ENCODE measurements at regions not wholly inside any gene's neighbourhood (a gene's known extent, or its start where the extent isn't known, plus 50 kb on each side); places are given as distances from the start of the nearest gene placed in this dataset.

- Mint-ChIP-seq H3K9me3 (ENCODE audit: unreplicated experiment) (peaks cover 4% of the 10 kb centered on the region), H3K27me3 (ENCODE audit: unreplicated experiment) (peaks cover 5% of the 10 kb centered on the region), H3K4me3 (ENCODE audit: unreplicated experiment) (no peak overlapping the region), H3K36me3 (ENCODE audit: unreplicated experiment) (no peaks in the 10 kb centered on the region), H3K4me1 (ENCODE audit: unreplicated experiment) (peaks cover 34% of the 10 kb centered on the region), H3K27ac (ENCODE audit: unreplicated experiment) (no peak overlapping the region)
- peak; percentile 81 for DNase-seq (ENCODE audit: extremely low spot score, unreplicated experiment)
- TF ChIP-seq, protein P1, sequence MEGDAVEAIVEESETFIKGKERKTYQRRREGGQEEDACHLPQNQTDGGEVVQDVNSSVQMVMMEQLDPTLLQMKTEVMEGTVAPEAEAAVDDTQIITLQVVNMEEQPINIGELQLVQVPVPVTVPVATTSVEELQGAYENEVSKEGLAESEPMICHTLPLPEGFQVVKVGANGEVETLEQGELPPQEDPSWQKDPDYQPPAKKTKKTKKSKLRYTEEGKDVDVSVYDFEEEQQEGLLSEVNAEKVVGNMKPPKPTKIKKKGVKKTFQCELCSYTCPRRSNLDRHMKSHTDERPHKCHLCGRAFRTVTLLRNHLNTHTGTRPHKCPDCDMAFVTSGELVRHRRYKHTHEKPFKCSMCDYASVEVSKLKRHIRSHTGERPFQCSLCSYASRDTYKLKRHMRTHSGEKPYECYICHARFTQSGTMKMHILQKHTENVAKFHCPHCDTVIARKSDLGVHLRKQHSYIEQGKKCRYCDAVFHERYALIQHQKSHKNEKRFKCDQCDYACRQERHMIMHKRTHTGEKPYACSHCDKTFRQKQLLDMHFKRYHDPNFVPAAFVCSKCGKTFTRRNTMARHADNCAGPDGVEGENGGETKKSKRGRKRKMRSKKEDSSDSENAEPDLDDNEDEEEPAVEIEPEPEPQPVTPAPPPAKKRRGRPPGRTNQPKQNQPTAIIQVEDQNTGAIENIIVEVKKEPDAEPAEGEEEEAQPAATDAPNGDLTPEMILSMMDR (IDR thresholded peaks at IDR 0.05): no peak
Observed at GRCh38 chr6:14280766-14281293, 163.3 kb downstream of the CD83 start.

- peak; percentile 1 for DNase-seq (ENCODE audit: extremely low spot score, unreplicated experiment)
- H3K4me1 Mint-ChIP-seq (ENCODE audit: unreplicated experiment): peaks cover 37% of the 10 kb centered on the region
- H3K4me3 Mint-ChIP-seq (ENCODE audit: unreplicated experiment): no peak overlapping the region
- H3K27me3 Mint-ChIP-seq (ENCODE audit: unreplicated experiment): peaks cover 5% of the 10 kb centered on the region
- H3K36me3 Mint-ChIP-seq (ENCODE audit: unreplicated experiment): no peaks in the 10 kb centered on the region
- H3K27ac Mint-ChIP-seq (ENCODE audit: unreplicated experiment): no peak overlapping the region
- TF ChIP-seq, protein P1 (IDR thresholded peaks at IDR 0.05): no peak
- peaks cover 4% of the 10 kb centered on the region for H3K9me3 Mint-ChIP-seq (ENCODE audit: unreplicated experiment)
Observed at GRCh38 chr6:14281811-14282660, 164.5 kb downstream of the CD83 start.

DNA sequence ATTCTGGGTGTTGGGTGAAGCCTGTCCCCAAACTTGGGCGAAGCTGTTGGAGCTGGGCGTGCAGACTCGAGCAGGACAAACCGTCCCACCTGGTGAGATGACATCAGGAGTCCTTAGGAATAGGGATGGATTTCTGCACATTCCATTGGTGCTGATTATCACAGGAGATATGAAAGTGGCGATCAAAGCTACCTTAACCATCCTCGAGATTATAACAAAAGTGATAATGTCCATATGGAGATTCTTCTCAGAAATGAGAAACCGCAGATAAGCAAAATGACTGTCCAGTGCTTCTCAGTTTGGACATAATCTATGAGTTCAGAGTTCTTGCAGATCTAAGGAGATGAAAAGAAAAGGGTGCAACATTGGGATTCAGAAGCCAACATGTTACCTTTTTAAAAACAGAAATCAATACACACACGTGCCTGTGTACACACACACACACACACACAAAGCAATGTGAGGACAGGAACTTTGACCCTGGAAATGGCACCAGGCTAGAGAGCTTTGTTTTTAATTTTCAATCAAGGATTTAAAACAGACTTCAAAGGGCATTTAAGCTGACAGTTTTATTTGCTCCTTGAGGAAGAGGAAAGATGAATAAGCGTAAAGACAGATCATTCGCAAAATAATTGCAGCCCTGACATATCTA, 165.4 kb downstream of the CD83 start:
- Mint-ChIP-seq H3K27ac (ENCODE audit: unreplicated experiment) (no peak overlapping the region), H3K36me3 (ENCODE audit: unreplicated experiment) (peaks cover under 1% of the 10 kb centered on the region), H3K27me3 (ENCODE audit: unreplicated experiment) (peaks cover 5% of the 10 kb centered on the region), H3K4me3 (ENCODE audit: unreplicated experiment) (no peak overlapping the region), H3K9me3 (ENCODE audit: unreplicated experiment) (peaks cover 4% of the 10 kb centered on the region), H3K4me1 (ENCODE audit: unreplicated experiment) (peaks cover 33% of the 10 kb centered on the region)
- DNase-seq (ENCODE audit: extremely low spot score, unreplicated experiment): no peak
- TF ChIP-seq, protein P1 (IDR thresholded peaks at IDR 0.05): no peak

- peaks cover 2% of the 10 kb centered on the region for H3K36me3 Mint-ChIP-seq (ENCODE audit: unreplicated experiment)
- H3K4me1 Mint-ChIP-seq (ENCODE audit: unreplicated experiment): peaks cover 33% of the 10 kb centered on the region
- TF ChIP-seq, protein P1 (IDR thresholded peaks at IDR 0.05): peak; percentile 41
- H3K27ac Mint-ChIP-seq (ENCODE audit: unreplicated experiment): no peak overlapping the region
- peaks cover 4% of the 10 kb centered on the region for H3K9me3 Mint-ChIP-seq (ENCODE audit: unreplicated experiment)
- H3K4me3 Mint-ChIP-seq (ENCODE audit: unreplicated experiment): no peak overlapping the region
- no peak for DNase-seq (ENCODE audit: extremely low spot score, unreplicated experiment)
- peaks cover 5% of the 10 kb centered on the region for H3K27me3 Mint-ChIP-seq (ENCODE audit: unreplicated experiment)
Observed at GRCh38 chr6:14283600-14284235, 166.1 kb downstream of the CD83 start.

All from osteocyte (in vitro differentiated cells).